ENCODE measurements at regions not wholly inside any gene's neighbourhood (a gene's known extent, or its start where the extent isn't known, plus 50 kb on each side); places are given as distances from the start of the nearest gene placed in this dataset.

- TF ChIP-seq CTCF (IDR thresholded peaks at IDR 0.05 in 4 of 5, conservative IDR thresholded peaks at IDR 0.05 in 1 of 5) (no peak), POLR2A (IDR thresholded peaks at IDR 0.05) (no peak)
- ATAC-seq (no peak), DNase-seq (no peak)
- Histone ChIP-seq H3K27ac (no peak overlapping the region), H3K36me3 (no peaks in the 10 kb centered on the region), H3K4me1 (no peaks in the 10 kb centered on the region), H3K4me3 (no peak overlapping the region), H3K27me3 (no peaks in the 10 kb centered on the region), H3K9me3 (no peaks in the 10 kb centered on the region)
- in situ Hi-C loops (cut with MboI; ENCODE audit: low sequenced_read_pairs in 4 of 4) = no loop called here
- intact Hi-C loops (cut with DNase I; ENCODE audit: low total_unique reads) = no loop called here
Measured at GRCh38 chr9:20112205-20112783, 323.5 kb upstream of the SLC24A2 start.

DNA sequence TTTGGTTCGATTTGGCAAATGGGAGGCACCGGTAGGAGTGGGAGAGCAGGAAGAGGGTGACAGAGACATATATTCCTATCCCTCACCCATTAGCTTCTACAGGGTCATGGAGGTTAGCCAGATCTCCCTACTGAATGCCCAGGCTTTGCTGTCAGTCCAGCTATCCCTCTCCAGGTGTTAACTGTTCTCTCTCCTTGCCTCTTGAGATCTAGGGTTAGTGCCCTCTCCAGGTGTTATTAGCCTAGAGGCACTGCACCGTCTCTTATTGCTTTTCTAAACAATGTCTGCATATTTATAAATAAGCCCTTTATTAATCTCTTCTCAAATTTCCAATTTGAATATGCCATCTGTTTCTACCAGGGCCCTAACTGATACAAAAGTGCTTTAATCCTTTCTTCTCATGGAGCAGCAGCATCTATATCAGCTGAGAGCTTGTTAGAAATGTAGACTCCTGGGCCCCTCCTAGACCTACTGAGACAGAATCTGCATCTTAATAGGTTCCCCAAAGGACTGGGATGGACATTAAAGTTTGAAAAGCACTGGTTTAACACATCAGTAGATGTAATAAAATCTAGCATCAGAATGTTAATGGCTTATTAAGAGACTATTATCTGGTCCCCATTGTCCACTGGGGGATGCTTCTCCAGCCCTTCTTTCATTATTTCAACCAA lies 322.5 kb upstream of the SLC24A2 start:
- intact Hi-C loops (cut with DNase I; ENCODE audit: low total_unique reads) (no loop called here), in situ Hi-C loops (cut with MboI; ENCODE audit: low sequenced_read_pairs in 4 of 4) (no loop called here)
- no peaks in the 10 kb centered on the region for H3K27me3 ChIP-seq
- H3K4me1 ChIP-seq = no peaks in the 10 kb centered on the region
- no peak overlapping the region for H3K27ac ChIP-seq
- H3K4me3 ChIP-seq = no peak overlapping the region
- TF ChIP-seq POLR2A (IDR thresholded peaks at IDR 0.05) = no peak
- no peak for TF ChIP-seq CTCF (IDR thresholded peaks at IDR 0.05 in 4 of 5, conservative IDR thresholded peaks at IDR 0.05 in 1 of 5)
- no peaks in the 10 kb centered on the region for H3K36me3 ChIP-seq
- no peak for DNase-seq
- no peaks in the 10 kb centered on the region for H3K9me3 ChIP-seq
- no peak for ATAC-seq

GRCh38 chr9:20095430-20096092 lies 306.7 kb upstream of the SLC24A2 start:
- no peaks in the 10 kb centered on the region for H3K36me3 ChIP-seq
- H3K4me3 ChIP-seq = no peak overlapping the region
- no peaks in the 10 kb centered on the region for H3K4me1 ChIP-seq
- DNase-seq (no peak), ATAC-seq (no peak)
- H3K27me3 ChIP-seq = no peaks in the 10 kb centered on the region
- intact Hi-C loops (cut with DNase I; ENCODE audit: low total_unique reads) = no loop called here
- no peaks in the 10 kb centered on the region for H3K9me3 ChIP-seq
- H3K27ac ChIP-seq = no peak overlapping the region
- TF ChIP-seq POLR2A (IDR thresholded peaks at IDR 0.05) = no peak
- no peak for TF ChIP-seq CTCF (IDR thresholded peaks at IDR 0.05 in 4 of 5, conservative IDR thresholded peaks at IDR 0.05 in 1 of 5)
- in situ Hi-C loops (cut with MboI; ENCODE audit: low sequenced_read_pairs in 4 of 4) = no loop called here

DNA sequence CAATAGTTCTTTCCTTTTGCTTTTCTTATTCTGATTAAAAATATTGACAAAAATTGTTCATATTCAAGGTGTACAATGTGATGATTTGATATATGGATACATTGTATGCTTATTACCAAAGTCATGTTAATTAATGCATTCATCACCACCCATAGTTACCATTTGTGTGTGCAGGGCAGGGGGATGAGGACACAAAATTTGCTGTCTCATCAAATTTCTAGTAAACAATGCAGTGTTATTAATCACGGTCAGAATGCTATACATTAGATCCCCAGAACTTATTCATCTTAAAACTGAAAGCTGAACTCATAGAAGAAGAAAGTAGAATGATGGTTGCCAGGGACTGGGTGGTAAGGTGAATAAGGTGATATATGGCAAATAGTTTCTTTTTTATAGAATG lies 303.7 kb upstream of the SLC24A2 start:
- Histone ChIP-seq H3K4me3 (no peak overlapping the region), H3K27me3 (no peaks in the 10 kb centered on the region), H3K4me1 (no peaks in the 10 kb centered on the region), H3K9me3 (no peaks in the 10 kb centered on the region), H3K27ac (no peak overlapping the region), H3K36me3 (no peaks in the 10 kb centered on the region)
- ATAC-seq (no peak), DNase-seq (no peak)
- TF ChIP-seq CTCF (IDR thresholded peaks at IDR 0.05 in 4 of 5, conservative IDR thresholded peaks at IDR 0.05 in 1 of 5) = no peak
- no peak for TF ChIP-seq POLR2A (IDR thresholded peaks at IDR 0.05)
- in situ Hi-C loops (cut with MboI; ENCODE audit: low sequenced_read_pairs in 4 of 4) = no loop called here
- intact Hi-C loops (cut with DNase I; ENCODE audit: low total_unique reads) = no loop called here
